ENCODE measurements at regions not wholly inside any gene's neighbourhood (a gene's known extent, or its start where the extent isn't known, plus 50 kb on each side); places are given as distances from the start of the nearest gene placed in this dataset.

- no peak for TF ChIP-seq CEBPB (IDR thresholded peaks at IDR 0.05; ENCODE audit: low read depth, low read length)
- no peak for TF ChIP-seq CTCF (IDR thresholded peaks at IDR 0.05; ENCODE audit: control extremely low read depth in 1 of 3, insufficient read depth in 1 of 3, low read depth in 1 of 3, low read length in 3 of 3)
- TF ChIP-seq ZNF274 (IDR thresholded peaks at IDR 0.05; ENCODE audit: borderline replicate concordance, extremely low read depth, low read length) = no peak
- no peak for TF ChIP-seq JUN (IDR thresholded peaks at IDR 0.05; ENCODE audit: low read depth, low read length)
- TF ChIP-seq CHD2 (IDR thresholded peaks at IDR 0.05; ENCODE audit: low read length) = no peak
- TF ChIP-seq TAF1 (IDR thresholded peaks at IDR 0.05; ENCODE audit: low read depth, low read length) = no peak
- no peak for TF ChIP-seq POLR2A (IDR thresholded peaks at IDR 0.05; ENCODE audit: control extremely low read depth in 1 of 2, low read depth in 2 of 2, low read length in 2 of 2)
- no peak for TF ChIP-seq SP1 (IDR thresholded peaks at IDR 0.05; ENCODE audit: low read depth, low read length)
- TF ChIP-seq CREB1 (IDR thresholded peaks at IDR 0.05) = no peak
- TF ChIP-seq RAD21 (IDR thresholded peaks at IDR 0.05 in 1 of 2, conservative IDR thresholded peaks at IDR 0.05 in 1 of 2; ENCODE audit: low read depth in 2 of 2, low read length in 2 of 2) = no peak
- no peak for TF ChIP-seq RFX5 (IDR thresholded peaks at IDR 0.05; ENCODE audit: borderline replicate concordance, low read depth, low read length)
- TF ChIP-seq USF2 (IDR thresholded peaks at IDR 0.05; ENCODE audit: low read length) = no peak
Observed at GRCh38 chr21:22200378-22201092, 1202.3 kb downstream of the NCAM2 start.

Data from H1 (cell line).